BLaER1 (cell line): ENCODE measurements at regions not wholly inside any gene's neighbourhood (a gene's known extent, or its start where the extent isn't known, plus 50 kb on each side); places are given as distances from the start of the nearest gene placed in this dataset.

Experiments
- H3K27ac ChIP-seq: shearing (Covaris generic); formaldehyde crosslinking; 2 replicates; pipeline ENCODE4 v1.8.1; 2022
- H3K27me3 ChIP-seq: shearing (Covaris generic); formaldehyde crosslinking; 2 replicates; pipeline ENCODE4 v1.8.1; 2022
- H3K36me3 ChIP-seq: shearing (Covaris generic); formaldehyde crosslinking; 2 replicates; pipeline ENCODE4 v1.8.1; 2022
- H3K4me1 ChIP-seq: shearing (Covaris generic); formaldehyde crosslinking; 2 replicates; pipeline ENCODE4 v1.8.1; 2022
- H3K4me2 ChIP-seq: shearing (Covaris generic); formaldehyde crosslinking; 2 replicates; pipeline ENCODE4 v1.8.1; 2022
- H3K4me3 ChIP-seq: shearing (Covaris generic); formaldehyde crosslinking; 2 replicates; pipeline ENCODE4 v1.8.1; 2022
- H3K9ac ChIP-seq: shearing (Covaris generic); formaldehyde crosslinking; 2 replicates; pipeline ENCODE4 v1.8.1; 2022
- H3K9me3 ChIP-seq: shearing (Covaris generic); formaldehyde crosslinking; 2 replicates; pipeline ENCODE4 v1.8.1; 2022
- H4K20me1 ChIP-seq: shearing (Covaris generic); formaldehyde crosslinking; 2 replicates; pipeline ENCODE4 v1.8.1; 2022
- Cebpa-rat ChIP-seq: shearing (Covaris generic); IDR thresholded peaks from 2 replicates; pipeline ENCODE4 v1.8.1; 2022

DNA sequence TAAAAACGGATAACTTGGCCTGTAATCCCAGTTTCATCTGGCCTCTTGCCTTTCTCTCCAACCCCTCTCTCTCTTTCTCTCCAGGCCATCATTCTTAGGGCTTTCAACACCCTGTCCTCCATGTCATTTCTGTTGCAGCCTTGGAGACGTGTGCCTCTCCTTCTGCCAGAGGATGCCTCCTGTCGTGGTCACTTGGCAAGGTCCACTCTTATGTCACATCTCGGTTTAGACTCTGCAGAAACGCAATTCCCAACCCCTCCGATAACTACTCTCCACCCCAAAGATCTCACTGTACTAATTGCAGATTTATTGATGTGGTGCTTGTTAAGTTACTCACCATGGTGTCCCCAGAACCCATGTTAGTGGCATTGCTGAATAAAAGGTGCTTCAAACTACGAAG lies 787.3 kb upstream of the RBFOX1 start:
- Histone ChIP-seq H3K4me2 (no peak overlapping the region), H3K27ac (no peak overlapping the region), H3K4me3 (no peak overlapping the region), H3K9ac (no peak overlapping the region), H3K27me3 (no peaks in the 10 kb centered on the region), H3K4me1 (no peaks in the 10 kb centered on the region), H4K20me1 (no peaks in the 10 kb centered on the region), H3K9me3 (no peaks in the 10 kb centered on the region), H3K36me3 (no peaks in the 10 kb centered on the region)
- TF ChIP-seq Cebpa-rat: no peak

DNA sequence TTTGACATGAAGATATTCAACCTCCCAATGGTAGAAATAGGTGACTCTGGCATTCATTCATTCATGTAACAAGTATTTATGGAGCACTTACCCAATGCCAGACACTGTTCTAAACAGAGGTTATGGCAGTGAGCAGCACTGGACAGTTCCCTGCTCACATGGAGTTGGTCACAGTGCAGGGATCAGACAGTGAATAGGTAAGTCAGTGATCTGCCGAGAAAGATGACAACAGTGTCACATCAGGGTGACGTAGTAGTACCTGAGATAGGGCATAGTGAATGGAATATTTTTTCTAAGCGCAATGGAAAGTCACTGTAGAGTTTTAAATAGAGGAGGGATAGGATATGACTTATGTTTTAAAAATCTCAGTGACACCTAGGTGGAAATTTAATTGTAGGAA lies 791.4 kb upstream of the RBFOX1 start:
- Histone ChIP-seq H3K27ac (no peak overlapping the region), H3K27me3 (no peaks in the 10 kb centered on the region), H3K36me3 (no peaks in the 10 kb centered on the region), H3K9me3 (no peaks in the 10 kb centered on the region), H4K20me1 (no peaks in the 10 kb centered on the region), H3K4me2 (no peak overlapping the region), H3K4me3 (no peak overlapping the region), H3K9ac (no peak overlapping the region), H3K4me1 (no peaks in the 10 kb centered on the region)
- TF ChIP-seq Cebpa-rat: no peak

DNA sequence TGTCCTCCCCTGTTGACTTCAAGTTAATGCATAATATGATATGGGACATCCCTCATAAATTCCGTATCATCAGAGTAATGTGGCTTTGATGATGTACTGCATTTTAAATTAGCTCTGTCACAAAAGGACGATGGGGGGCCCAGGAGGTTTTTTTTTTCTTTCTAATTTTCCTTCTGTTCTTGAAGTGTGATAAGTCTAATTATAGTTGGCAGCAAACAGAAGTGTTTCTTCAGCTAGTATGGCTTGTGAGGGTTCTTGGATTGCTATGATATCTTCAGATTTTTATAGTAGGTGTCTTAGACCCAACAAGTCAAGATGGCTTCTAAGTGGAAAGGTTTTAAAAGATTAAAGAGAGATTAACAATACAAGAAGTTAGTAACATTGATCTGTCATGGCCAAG lies 796.2 kb upstream of the RBFOX1 start:
- Histone ChIP-seq H3K4me1 (no peaks in the 10 kb centered on the region), H3K4me2 (no peak overlapping the region), H4K20me1 (no peaks in the 10 kb centered on the region), H3K9me3 (no peaks in the 10 kb centered on the region), H3K9ac (no peak overlapping the region), H3K27me3 (no peaks in the 10 kb centered on the region), H3K36me3 (no peaks in the 10 kb centered on the region), H3K4me3 (no peak overlapping the region), H3K27ac (no peak overlapping the region)
- no peak for TF ChIP-seq Cebpa-rat

DNA sequence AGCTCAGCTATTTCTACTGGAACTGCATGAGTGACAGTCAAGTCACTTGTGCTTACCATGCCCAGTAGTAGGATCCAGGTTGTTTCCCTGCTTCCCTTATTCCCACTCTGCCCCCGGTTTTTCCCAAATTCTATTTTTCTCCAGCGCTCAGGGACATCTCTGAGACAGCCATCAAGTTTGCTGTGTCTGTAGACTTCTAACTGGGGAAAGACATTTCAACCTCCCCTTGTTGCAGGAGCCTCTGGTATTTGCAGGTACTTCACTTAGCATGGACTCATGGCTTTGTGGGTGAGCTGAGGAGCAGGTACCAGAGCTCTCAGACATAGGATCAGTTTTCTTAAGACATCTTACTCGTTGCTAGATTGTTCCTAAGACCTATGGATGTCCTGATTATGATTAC lies 801.6 kb upstream of the RBFOX1 start:
- no peak overlapping the region for H3K4me3 ChIP-seq
- H3K27me3 ChIP-seq: no peaks in the 10 kb centered on the region
- no peaks in the 10 kb centered on the region for H3K9me3 ChIP-seq
- no peak overlapping the region for H3K4me2 ChIP-seq
- no peak overlapping the region for H3K9ac ChIP-seq
- no peak overlapping the region for H3K27ac ChIP-seq
- H3K36me3 ChIP-seq: no peaks in the 10 kb centered on the region
- no peaks in the 10 kb centered on the region for H4K20me1 ChIP-seq
- H3K4me1 ChIP-seq: no peaks in the 10 kb centered on the region
- no peak for TF ChIP-seq Cebpa-rat

DNA sequence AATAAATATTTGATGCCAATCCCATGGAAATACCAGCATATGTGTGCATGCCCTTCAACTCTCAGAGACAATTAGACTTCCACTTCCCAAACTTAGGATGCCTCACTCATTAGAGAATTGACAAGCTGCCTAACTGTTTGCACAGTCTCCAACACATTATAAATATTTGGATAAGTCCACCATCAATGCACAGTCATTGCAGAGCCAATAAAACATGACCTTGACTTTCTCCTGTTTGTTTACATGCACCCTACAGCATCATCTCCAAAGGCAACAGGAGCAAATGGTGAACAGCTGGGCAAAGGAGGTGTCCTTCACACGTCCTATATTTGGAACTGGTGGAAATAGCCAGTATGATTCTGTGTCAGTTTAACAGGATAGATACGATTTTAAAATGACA lies 804.4 kb upstream of the RBFOX1 start:
- H3K4me3 ChIP-seq: no peak overlapping the region
- no peaks in the 10 kb centered on the region for H3K4me1 ChIP-seq
- H3K36me3 ChIP-seq: no peaks in the 10 kb centered on the region
- H3K4me2 ChIP-seq: no peak overlapping the region
- H3K9me3 ChIP-seq: no peaks in the 10 kb centered on the region
- no peaks in the 10 kb centered on the region for H3K27me3 ChIP-seq
- no peak overlapping the region for H3K27ac ChIP-seq
- no peak overlapping the region for H3K9ac ChIP-seq
- TF ChIP-seq Cebpa-rat: no peak
- no peaks in the 10 kb centered on the region for H4K20me1 ChIP-seq

DNA sequence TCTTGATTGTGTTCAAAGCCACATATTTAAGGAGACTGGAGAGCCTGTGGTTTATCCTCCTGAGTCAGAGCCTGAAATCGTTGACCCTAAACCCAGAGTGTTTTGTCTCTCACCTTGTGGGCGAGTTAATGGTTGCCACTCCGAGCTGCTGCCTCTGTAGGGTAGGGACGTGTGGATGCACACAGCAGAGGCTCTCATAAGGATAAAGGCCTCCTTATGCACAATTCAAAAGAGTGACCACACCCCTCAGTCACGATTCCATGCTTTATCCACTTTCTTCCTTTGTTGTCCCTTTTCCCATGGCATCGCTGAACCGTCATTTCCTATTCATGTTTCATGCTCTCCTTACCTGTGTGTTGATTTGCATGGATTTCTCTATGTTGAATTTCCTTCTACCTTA lies 805.0 kb upstream of the RBFOX1 start:
- no peak overlapping the region for H3K4me2 ChIP-seq
- TF ChIP-seq Cebpa-rat: no peak
- no peak overlapping the region for H3K27ac ChIP-seq
- H3K27me3 ChIP-seq: no peaks in the 10 kb centered on the region
- H4K20me1 ChIP-seq: no peaks in the 10 kb centered on the region
- no peaks in the 10 kb centered on the region for H3K9me3 ChIP-seq
- H3K4me1 ChIP-seq: no peaks in the 10 kb centered on the region
- no peaks in the 10 kb centered on the region for H3K36me3 ChIP-seq
- H3K9ac ChIP-seq: no peak overlapping the region
- H3K4me3 ChIP-seq: no peak overlapping the region

DNA sequence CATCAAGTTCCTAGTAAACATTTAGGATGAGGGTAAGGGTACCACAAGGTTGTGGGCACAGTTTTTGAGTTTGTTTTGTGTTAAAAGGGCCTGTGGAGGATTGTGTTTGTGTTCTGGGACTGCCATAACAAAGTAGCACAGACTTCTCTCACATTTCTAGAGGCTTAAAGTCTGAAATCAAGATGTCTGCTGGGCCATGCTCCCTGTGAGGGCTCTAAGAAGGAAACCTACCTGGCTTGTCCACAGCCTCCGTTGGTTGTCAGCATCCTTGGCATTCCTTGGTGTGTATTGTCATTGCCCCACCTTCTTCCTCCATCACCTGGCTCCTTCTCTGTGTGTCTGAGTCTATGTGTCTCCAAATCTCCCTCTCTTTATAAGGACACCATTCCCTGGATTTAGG lies 808.1 kb upstream of the RBFOX1 start:
- Histone ChIP-seq H3K9ac (no peak overlapping the region), H3K36me3 (no peaks in the 10 kb centered on the region), H3K4me3 (no peak overlapping the region), H3K4me1 (no peaks in the 10 kb centered on the region), H3K27me3 (no peaks in the 10 kb centered on the region), H4K20me1 (no peaks in the 10 kb centered on the region), H3K4me2 (no peak overlapping the region), H3K27ac (no peak overlapping the region), H3K9me3 (no peaks in the 10 kb centered on the region)
- no peak for TF ChIP-seq Cebpa-rat

DNA sequence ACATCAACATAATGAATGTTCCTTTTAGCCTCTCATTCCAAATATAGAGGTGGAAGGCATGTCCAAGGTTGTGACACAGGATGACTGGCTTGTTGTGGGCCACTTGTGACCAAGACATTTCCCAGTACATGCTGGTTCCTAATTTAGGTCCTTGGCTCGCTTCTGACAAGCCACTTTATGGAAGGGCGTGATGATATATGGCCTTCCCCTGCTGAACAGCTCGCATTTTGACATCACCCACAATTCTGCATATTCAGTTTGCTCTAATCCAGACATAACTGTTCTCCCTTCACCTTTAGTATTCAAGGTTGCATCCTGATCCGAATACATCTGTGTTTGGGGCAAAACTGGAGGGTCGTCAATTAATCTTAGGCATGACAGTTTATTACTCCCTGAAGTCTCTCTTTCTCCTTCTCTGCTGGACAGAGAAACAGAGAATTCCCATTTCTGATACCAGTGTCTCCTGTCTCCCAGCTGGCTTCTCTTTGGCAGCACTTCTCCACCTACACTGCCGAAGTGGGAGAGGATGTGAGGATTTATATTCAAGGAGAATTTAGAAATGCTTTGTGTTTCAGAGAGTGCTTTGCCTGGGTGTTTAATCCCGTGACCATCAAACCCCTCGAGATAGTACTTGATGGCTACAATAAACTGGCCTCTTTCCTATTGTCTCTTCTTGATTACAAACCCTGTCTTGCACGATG lies 815.5 kb upstream of the RBFOX1 start:
- TF ChIP-seq Cebpa-rat: no peak
- no peak overlapping the region for H3K27ac ChIP-seq
- no peaks in the 10 kb centered on the region for H3K36me3 ChIP-seq
- no peak overlapping the region for H3K4me2 ChIP-seq
- no peaks in the 10 kb centered on the region for H3K9me3 ChIP-seq
- no peaks in the 10 kb centered on the region for H4K20me1 ChIP-seq
- H3K4me1 ChIP-seq: no peaks in the 10 kb centered on the region
- H3K9ac ChIP-seq: no peak overlapping the region
- H3K27me3 ChIP-seq: no peaks in the 10 kb centered on the region
- no peak overlapping the region for H3K4me3 ChIP-seq

DNA sequence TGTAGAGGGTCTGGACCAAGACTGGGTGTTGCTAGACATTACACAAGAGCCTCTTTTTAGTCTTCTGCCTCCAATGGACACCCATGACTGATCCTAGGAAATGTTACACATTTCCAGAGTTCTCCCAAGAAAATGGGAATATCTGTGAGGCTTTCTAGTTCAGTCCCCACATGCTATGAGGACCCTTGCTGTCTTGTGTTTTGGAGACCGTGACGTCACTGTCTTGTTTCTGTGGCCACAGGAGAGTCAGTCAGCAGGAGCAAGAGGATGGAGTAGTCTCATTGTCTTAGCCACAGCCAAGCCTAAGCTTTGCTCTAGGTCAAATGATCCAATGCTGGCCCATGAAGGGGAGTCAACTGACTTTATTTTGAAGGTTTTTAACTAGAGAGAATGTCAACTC lies 820.1 kb upstream of the RBFOX1 start:
- H4K20me1 ChIP-seq: no peaks in the 10 kb centered on the region
- H3K36me3 ChIP-seq: no peaks in the 10 kb centered on the region

DNA sequence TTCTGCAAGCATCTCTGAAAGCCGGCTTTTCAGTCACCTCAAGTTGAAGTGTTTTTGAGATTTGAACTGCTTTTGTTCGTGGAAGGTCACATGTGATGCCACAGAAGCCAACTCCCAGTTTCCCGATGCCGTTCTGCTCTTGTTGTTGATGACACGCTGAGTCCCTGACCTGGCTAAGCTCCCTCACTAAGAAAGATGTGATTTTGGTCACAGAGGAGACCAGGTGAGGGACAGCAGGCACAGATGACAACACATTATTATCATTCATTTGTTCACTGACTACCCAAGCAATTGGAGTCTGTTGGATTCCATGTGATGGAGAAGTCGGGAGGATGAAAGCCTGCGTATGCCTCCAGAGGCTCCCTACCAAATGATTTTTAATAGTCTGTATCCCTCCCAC lies 822.4 kb upstream of the RBFOX1 start:
- Histone ChIP-seq H4K20me1 (no peaks in the 10 kb centered on the region), H3K9ac (no peak overlapping the region), H3K27ac (no peak overlapping the region), H3K4me1 (no peaks in the 10 kb centered on the region), H3K4me3 (no peak overlapping the region), H3K27me3 (no peaks in the 10 kb centered on the region), H3K36me3 (no peaks in the 10 kb centered on the region), H3K9me3 (no peaks in the 10 kb centered on the region), H3K4me2 (no peak overlapping the region)
- TF ChIP-seq Cebpa-rat: no peak

More for the DNA sequence above, 820.1 kb upstream of the RBFOX1 start:
- Histone ChIP-seq H3K27ac (no peak overlapping the region), H3K27me3 (no peaks in the 10 kb centered on the region), H3K9ac (no peak overlapping the region), H3K9me3 (no peaks in the 10 kb centered on the region), H3K4me3 (no peak overlapping the region), H3K4me2 (no peak overlapping the region), H3K4me1 (no peaks in the 10 kb centered on the region)
- no peak for TF ChIP-seq Cebpa-rat

DNA sequence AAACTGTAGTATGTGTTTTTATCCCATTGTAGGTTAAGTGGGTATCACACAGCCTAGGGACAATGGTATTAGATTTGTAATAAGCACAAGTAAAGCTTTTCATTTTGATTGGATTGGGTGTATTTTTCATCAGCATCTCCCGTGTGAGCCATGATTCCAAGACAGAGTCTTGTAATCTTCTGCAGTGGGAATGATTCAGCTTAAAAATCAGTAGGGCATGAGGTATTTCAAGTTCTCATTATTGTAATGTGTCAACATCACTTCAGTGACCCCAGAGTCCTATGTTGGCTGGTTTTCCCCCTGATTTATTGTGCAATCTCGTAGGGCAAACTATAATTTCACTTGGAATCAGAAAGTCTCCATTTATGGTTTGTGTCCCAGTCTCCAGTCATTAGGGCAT lies 833.2 kb upstream of the RBFOX1 start:
- Histone ChIP-seq H3K4me3 (no peak overlapping the region), H3K36me3 (no peaks in the 10 kb centered on the region), H3K4me2 (no peak overlapping the region), H3K9ac (no peak overlapping the region), H3K27ac (no peak overlapping the region), H3K9me3 (no peaks in the 10 kb centered on the region), H4K20me1 (no peaks in the 10 kb centered on the region), H3K27me3 (no peaks in the 10 kb centered on the region), H3K4me1 (no peaks in the 10 kb centered on the region)
- TF ChIP-seq Cebpa-rat: no peak
